Activated CD8-positive, alpha-beta memory T cell treated with anti-CD3 and anti-CD28 coated beads for 48 hours (primary cell): ENCODE measurements at regions not wholly inside any gene's neighbourhood (a gene's known extent, or its start where the extent isn't known, plus 50 kb on each side); places are given as distances from the start of the nearest gene placed in this dataset.

ENCODE experiments used
- DNase-seq, 3 experiments: peaks; one replicate each; pipeline ENCODE4 v3.0.0-alpha.2; 2020; ENCODE audit warnings: low read depth in 2 of 3, low spot score in 2 of 3

GRCh38 chr4:173713026-173713425, 183.0 kb upstream of the HAND2 start:
- no peak for DNase-seq

GRCh38 chr4:173707658-173708419, 177.8 kb upstream of the HAND2 start:
- DNase-seq: no peak

- DNase-seq: no peak
Measured at GRCh38 chr4:173704201-173704600, 174.2 kb upstream of the HAND2 start.

- DNase-seq: no peak
Measured at GRCh38 chr4:173703021-173703420, 173.0 kb upstream of the HAND2 start.

GRCh38 chr4:173700650-173701049, 170.6 kb upstream of the HAND2 start:
- DNase-seq: no peak

GRCh38 chr4:173699841-173700475, 169.9 kb upstream of the HAND2 start:
- no peak for DNase-seq

- no peak for DNase-seq
Measured at GRCh38 chr4:173698557-173699262, 168.7 kb upstream of the HAND2 start.

- no peak for DNase-seq
Measured at GRCh38 chr4:173697840-173698239, 167.8 kb upstream of the HAND2 start.

DNA sequence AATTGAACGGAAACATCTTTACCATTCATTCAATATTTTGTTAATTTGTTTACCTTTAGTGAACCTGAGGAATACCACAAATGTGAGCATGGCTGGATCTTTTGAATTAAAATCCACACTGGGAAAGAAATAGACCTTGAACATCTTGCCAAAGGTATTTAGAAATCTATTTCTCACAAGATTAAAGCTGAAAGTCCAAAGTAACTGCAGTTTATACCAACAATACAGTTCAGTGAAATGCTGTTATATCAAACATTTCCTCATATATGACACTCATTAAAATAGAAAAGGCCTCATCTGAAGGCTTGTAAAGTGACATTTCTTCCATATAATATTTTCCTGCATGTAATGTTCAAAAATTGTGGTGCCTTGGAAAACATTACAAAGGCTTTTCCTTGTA, 166.5 kb upstream of the HAND2 start:
- DNase-seq: no peak

GRCh38 chr4:173696011-173696410, 166.0 kb upstream of the HAND2 start:
- DNase-seq: no peak

DNA sequence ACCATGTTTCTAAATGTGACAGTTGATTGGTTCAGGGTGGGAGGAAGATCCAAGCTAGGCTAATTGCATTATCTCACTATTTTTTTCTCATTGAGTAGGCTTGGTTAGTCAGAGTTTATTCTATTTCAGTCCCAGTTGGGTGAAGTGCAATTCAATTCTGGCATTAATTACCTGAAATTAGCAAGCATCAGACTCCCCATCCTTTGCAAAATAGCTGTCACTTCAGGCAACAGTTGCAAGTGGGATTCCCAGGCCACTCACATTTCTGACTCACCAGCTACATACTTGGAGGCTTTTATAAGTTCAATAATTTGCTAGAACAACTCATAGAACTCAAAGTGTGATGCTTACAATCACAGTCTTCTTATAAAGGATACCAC, 155.8 kb upstream of the HAND2 start:
- no peak for DNase-seq

GRCh38 chr4:173685165-173685830, 155.3 kb upstream of the HAND2 start:
- DNase-seq: no peak

DNA sequence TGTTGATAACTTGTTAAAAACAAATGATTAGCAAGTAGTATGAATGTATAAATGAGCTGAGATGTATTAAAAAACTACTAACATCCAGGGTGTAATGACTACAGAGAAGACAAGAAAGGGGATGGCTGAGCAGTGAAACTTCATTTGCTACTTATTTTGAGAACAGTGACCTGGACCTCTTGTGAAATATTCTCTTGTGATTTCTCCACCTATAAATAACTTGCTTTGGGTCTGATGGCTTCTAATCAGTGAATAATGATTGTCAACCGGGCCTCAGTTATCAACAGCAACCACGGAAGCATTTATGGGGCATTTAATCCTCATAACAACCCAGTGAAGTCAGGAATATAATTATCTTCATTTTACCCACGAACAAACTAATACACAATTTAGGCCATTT, 154.2 kb upstream of the HAND2 start:
- no peak for DNase-seq

- no peak for DNase-seq
Measured at GRCh38 chr4:173682609-173683008, 152.6 kb upstream of the HAND2 start.

DNA sequence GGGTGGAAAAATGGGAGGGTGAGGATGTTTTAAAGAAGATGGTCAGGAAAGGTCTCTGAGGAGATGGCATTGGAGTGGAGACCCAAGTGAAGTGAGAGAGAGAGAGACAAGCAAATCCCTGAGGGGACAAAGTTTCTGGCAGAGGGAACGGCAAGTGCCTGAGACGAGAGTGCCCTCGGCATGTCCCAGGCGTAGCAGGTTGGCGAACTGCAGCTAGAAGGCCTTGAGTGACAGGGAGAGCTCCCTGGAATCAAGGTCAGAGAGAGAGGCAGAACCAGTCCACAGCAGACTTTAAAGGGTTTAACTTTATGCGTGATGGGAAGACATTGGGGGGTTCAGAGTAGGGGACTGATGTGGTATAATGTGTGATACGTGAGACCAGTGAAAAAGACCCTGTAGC, 150.2 kb upstream of the HAND2 start:
- no peak for DNase-seq

GRCh38 chr4:173675446-173675845, 145.4 kb upstream of the HAND2 start:
- DNase-seq: no peak

- DNase-seq: no peak
Measured at GRCh38 chr4:173669460-173670179, 139.6 kb upstream of the HAND2 start.

DNA sequence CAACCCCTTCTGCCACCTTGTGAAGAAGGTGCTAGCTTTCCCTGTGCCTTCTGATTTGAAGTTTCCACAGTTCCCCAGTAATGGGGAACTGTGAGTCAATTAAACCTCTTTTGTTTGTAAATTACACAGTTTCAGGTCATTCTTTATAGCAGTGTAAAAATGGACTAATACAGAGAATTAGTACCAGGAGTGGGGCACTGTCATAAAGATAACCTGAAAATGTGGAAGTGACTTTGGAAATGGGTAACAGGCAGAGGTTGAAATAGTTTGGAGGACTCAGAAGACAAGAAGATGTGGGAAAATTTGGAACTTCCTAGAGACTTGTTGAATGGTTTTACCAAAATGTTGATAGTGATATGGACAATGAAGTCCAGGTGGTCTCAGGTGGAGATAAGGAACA, 131.0 kb upstream of the HAND2 start:
- DNase-seq: no peak

GRCh38 chr4:173656898-173657297, 126.9 kb upstream of the HAND2 start:
- DNase-seq: no peak

GRCh38 chr4:173652283-173652931, 122.4 kb upstream of the HAND2 start:
- no peak for DNase-seq
